ENCODE measurements at regions not wholly inside any gene's neighbourhood (a gene's known extent, or its start where the extent isn't known, plus 50 kb on each side); places are given as distances from the start of the nearest gene placed in this dataset.
A peak's percentile ranks its signal among the peaks of the same experiment; 100 is the strongest.

- FAIRE-seq = no peak
- POLR2A ChIA-PET = no interaction called here
- intact Hi-C loops (cut with micrococcal nuclease; ENCODE audit: unreplicated experiment) = no loop called here
Observed at GRCh38 chr14:98312006-98312405, 960.0 kb downstream of the BCL11B start.

GRCh38 chr14:98321841-98322240, 950.2 kb downstream of the BCL11B start:
- H3K4me2 ChIP-seq (ENCODE audit: low read depth, low read length) = no peak overlapping the region
- TF ChIP-seq, protein P1, sequence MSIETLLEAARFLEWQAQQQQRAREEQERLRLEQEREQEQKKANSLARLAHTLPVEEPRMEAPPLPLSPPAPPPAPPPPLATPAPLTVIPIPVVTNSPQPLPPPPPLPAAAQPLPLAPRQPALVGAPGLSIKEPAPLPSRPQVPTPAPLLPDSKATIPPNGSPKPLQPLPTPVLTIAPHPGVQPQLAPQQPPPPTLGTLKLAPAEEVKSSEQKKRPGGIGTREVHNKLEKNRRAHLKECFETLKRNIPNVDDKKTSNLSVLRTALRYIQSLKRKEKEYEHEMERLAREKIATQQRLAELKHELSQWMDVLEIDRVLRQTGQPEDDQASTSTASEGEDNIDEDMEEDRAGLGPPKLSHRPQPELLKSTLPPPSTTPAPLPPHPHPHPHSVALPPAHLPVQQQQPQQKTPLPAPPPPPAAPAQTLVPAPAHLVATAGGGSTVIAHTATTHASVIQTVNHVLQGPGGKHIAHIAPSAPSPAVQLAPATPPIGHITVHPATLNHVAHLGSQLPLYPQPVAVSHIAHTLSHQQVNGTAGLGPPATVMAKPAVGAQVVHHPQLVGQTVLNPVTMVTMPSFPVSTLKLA (IDR thresholded peaks at IDR 0.05) = peak; percentile 86
- no peak for TF ChIP-seq ZFYVE20 (CRISPR knock-in tag; IDR thresholded peaks at IDR 0.05; ENCODE audit: borderline replicate concordance, low read depth)
- no peaks in the 10 kb centered on the region for H3K79me2 ChIP-seq (ENCODE audit: insufficient read depth, low read length)
- FAIRE-seq (no peak), ATAC-seq (no peak), DNase-seq (ENCODE audit: low spot score) (no peak)
- POLR2A ChIA-PET = no interaction called here
- intact Hi-C loops (cut with micrococcal nuclease; ENCODE audit: unreplicated experiment) = no loop called here
- H4K20me1 ChIP-seq (ENCODE audit: insufficient read depth, low read length) = no peaks in the 10 kb centered on the region
- peaks cover 80% of the 10 kb centered on the region for H3K9me3 ChIP-seq (ENCODE audit: low read length)
- WGBS (ENCODE audit: low lambda C conversion rate) = 2% methylated on average over 3 of the region's 3 CpGs
- no peaks in the 10 kb centered on the region for H3K27me3 ChIP-seq (ENCODE audit: control insufficient read depth in 1 of 2, insufficient read depth in 2 of 2, low read length in 2 of 2)
- no TSS peak for BruUV-seq (replicated peaks)
- H3K36me3 ChIP-seq (replicated peaks in 1 of 2; ENCODE audit: control insufficient read depth in 1 of 2, insufficient read depth in 2 of 2, low read length in 2 of 2) = no peaks in the 10 kb centered on the region
- H3K27ac ChIP-seq (ENCODE audit: extremely low read length, insufficient read depth, low read length) = no peak overlapping the region
- H2AFZ ChIP-seq (ENCODE audit: low read length) = no peak overlapping the region
- no peak overlapping the region for H3K9ac ChIP-seq (ENCODE audit: insufficient read depth, low read depth, low read length)
- in situ Hi-C loops (cut with HindIII; ENCODE audit: extremely low pct_ligation_motif_present, low pct_unique_long_range_greater_than_20kb) = no loop called here
- CTCF ChIA-PET (ENCODE audit: low intra/inter-chr PET ratio, low total read pairs) = no interaction called here
- H3K4me1 ChIP-seq (ENCODE audit: insufficient read depth, low read length) = no peaks in the 10 kb centered on the region
- H3K4me3 ChIP-seq (replicated peaks in 1 of 3; ENCODE audit: insufficient read depth in 1 of 3, low read depth in 2 of 3, low read length in 3 of 3) = no peak overlapping the region

More at GRCh38 chr14:98312006-98312405, 960.0 kb downstream of the BCL11B start:
- H3K27me3 ChIP-seq (ENCODE audit: control insufficient read depth in 1 of 2, insufficient read depth in 2 of 2, low read length in 2 of 2) = no peaks in the 10 kb centered on the region
- no TSS peak for BruUV-seq (replicated peaks)
- no peak overlapping the region for H2AFZ ChIP-seq (ENCODE audit: low read length)
- H3K9ac ChIP-seq (ENCODE audit: insufficient read depth, low read depth, low read length) = no peak overlapping the region
- in situ Hi-C loops (cut with HindIII; ENCODE audit: extremely low pct_ligation_motif_present, low pct_unique_long_range_greater_than_20kb) = no loop called here
- H3K27ac ChIP-seq (ENCODE audit: extremely low read length, insufficient read depth, low read length) = no peak overlapping the region
- no peaks in the 10 kb centered on the region for H3K79me2 ChIP-seq (ENCODE audit: insufficient read depth, low read length)
- no peak overlapping the region for H3K4me3 ChIP-seq (replicated peaks in 1 of 3; ENCODE audit: insufficient read depth in 1 of 3, low read depth in 2 of 3, low read length in 3 of 3)
- ATAC-seq (no peak), DNase-seq (ENCODE audit: low spot score) (no peak)
- no peaks in the 10 kb centered on the region for H3K4me1 ChIP-seq (ENCODE audit: insufficient read depth, low read length)
- WGBS (ENCODE audit: low lambda C conversion rate) = 0% methylated on average over 1 of the region's 1 CpG
- CTCF ChIA-PET (ENCODE audit: low intra/inter-chr PET ratio, low total read pairs) = no interaction called here
- no peaks in the 10 kb centered on the region for H3K36me3 ChIP-seq (replicated peaks in 1 of 2; ENCODE audit: control insufficient read depth in 1 of 2, insufficient read depth in 2 of 2, low read length in 2 of 2)
- no peak overlapping the region for H3K4me2 ChIP-seq (ENCODE audit: low read depth, low read length)
- no peaks in the 10 kb centered on the region for H4K20me1 ChIP-seq (ENCODE audit: insufficient read depth, low read length)
- peaks cover 56% of the 10 kb centered on the region for H3K9me3 ChIP-seq (ENCODE audit: low read length)
- no peak for TF ChIP-seq ZSCAN12 (CRISPR knock-in tag; IDR thresholded peaks at IDR 0.05)
- TF ChIP-seq, protein P2, sequence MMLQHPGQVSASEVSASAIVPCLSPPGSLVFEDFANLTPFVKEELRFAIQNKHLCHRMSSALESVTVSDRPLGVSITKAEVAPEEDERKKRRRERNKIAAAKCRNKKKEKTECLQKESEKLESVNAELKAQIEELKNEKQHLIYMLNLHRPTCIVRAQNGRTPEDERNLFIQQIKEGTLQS (CRISPR knock-in tag; IDR thresholded peaks at IDR 0.05) = no peak
- TF ChIP-seq RFX5 (IDR thresholded peaks at IDR 0.05; ENCODE audit: low read depth, low read length) = no peak
- no peak for TF ChIP-seq LBX2 (CRISPR knock-in tag; IDR thresholded peaks at IDR 0.05; ENCODE audit: borderline replicate concordance)
- TF ChIP-seq SNAI1 (CRISPR knock-in tag; IDR thresholded peaks at IDR 0.05; ENCODE audit: borderline replicate concordance) = no peak
- TF ChIP-seq HNF4G (IDR thresholded peaks at IDR 0.05; ENCODE audit: borderline replicate concordance, low read depth, low read length) = no peak
- no peak for TF ChIP-seq HNF4G (CRISPR knock-in tag; IDR thresholded peaks at IDR 0.05; ENCODE audit: borderline replicate concordance, low read depth)
- TF ChIP-seq ZMYM2 (CRISPR knock-in tag; IDR thresholded peaks at IDR 0.05) = no peak
- no peak for TF ChIP-seq ZNF101 (CRISPR knock-in tag; IDR thresholded peaks at IDR 0.05; ENCODE audit: borderline replicate concordance, low read depth)
- TF ChIP-seq ZNF510 (CRISPR knock-in tag; IDR thresholded peaks at IDR 0.05; ENCODE audit: low read depth) = no peak

Measured in HepG2 (cell line).